SK-N-SH (cell line): ENCODE measurements at regions not wholly inside any gene's neighbourhood (a gene's known extent, or its start where the extent isn't known, plus 50 kb on each side); places are given as distances from the start of the nearest gene placed in this dataset.

Source experiments
- CTCF ChIA-PET: fragments of 300-600, 350-600 bp; formaldehyde crosslinking; extraction: SDS; loops from one replicate; lab custom pipeline; 2021; lab: Yijun Ruan, JAX
- POLR2A ChIA-PET: fragments of 350-600 bp; sonication (Branson Sonifier 250); formaldehyde crosslinking; extraction: SDS; loops from one replicate; lab custom pipeline; 2020; ENCODE audit warnings: antibody characterized with exemption, inconsistent platforms; lab: Yijun Ruan, JAX
- DNase-seq: peaks from one replicate; pipeline ENCODE4 v3.0.0; 2012
- H2AFZ ChIP-seq: fragments of 200-600 bp; sonication (generic); 2 replicates; pipeline ENCODE4 v1.8.1; 2016; ENCODE audit warnings: antibody characterized with exemption, mild to moderate bottlenecking, low read depth
- H3F3A ChIP-seq: fragments of 200-600 bp; sonication (generic); replicated peaks from 2 replicates; pipeline ENCODE3; 2016; ENCODE audit warnings: antibody characterized with exemption, mild to moderate bottlenecking; ENCODE audit not compliant: insufficient read depth
- H3K27ac ChIP-seq, 2 experiments: fragments of 200-500 bp in 1 of 2; fragments of 200-600 bp in 1 of 2; sonication (Bioruptor generic) in 1 of 2; sonication (generic), shearing (Covaris generic) in 1 of 2; 2 replicates each; pipeline versions ENCODE4 v1.5.1 to v1.6.1; 2014 to 2016; ENCODE audit warnings: low read depth in 2 of 2, inconsistent platforms in 1 of 2, low read length in 1 of 2, mild to moderate bottlenecking in 1 of 2, mixed read lengths in 1 of 2
- H3K27me3 ChIP-seq: fragments of 200-600 bp; sonication (generic), shearing (Covaris generic); 2 replicates; pipeline ENCODE4 v1.6.1; 2016; ENCODE audit warnings: mixed run types; ENCODE audit not compliant: insufficient read depth
- H3K36me3 ChIP-seq, 2 experiments: fragments of 200-500 bp in 1 of 2; fragments of 200-600 bp in 1 of 2; sonication (Bioruptor generic) in 1 of 2; sonication (generic) in 1 of 2; replicated peaks in 1 of 2; 2 replicates each; pipeline versions ENCODE3 to v1.5.1; 2014 to 2016; ENCODE audit warnings: low read length in 1 of 2, mild to moderate bottlenecking in 1 of 2; ENCODE audit not compliant: insufficient read depth in 2 of 2, control insufficient read depth in 1 of 2
- H3K4me1 ChIP-seq, 2 experiments: fragments of 200-500 bp in 1 of 2; fragments of 200-600 bp in 1 of 2; sonication (Bioruptor generic) in 1 of 2; sonication (generic), shearing (Covaris generic) in 1 of 2; 2 replicates each; pipeline versions ENCODE4 v1.5.1 to v1.6.1; 2014 to 2016; ENCODE audit warnings: low read depth in 1 of 2, low read length in 1 of 2, mixed run types in 1 of 2; ENCODE audit not compliant: insufficient read depth in 2 of 2, control insufficient read depth in 1 of 2
- H3K4me2 ChIP-seq: fragments of 200-600 bp; sonication (generic), shearing (Covaris generic); 2 replicates; pipeline ENCODE4 v1.6.1; 2017; ENCODE audit warnings: mixed run types
- H3K4me3 ChIP-seq, 2 experiments: fragments of 200-500 bp in 1 of 2; fragments of 200-600 bp in 1 of 2; sonication (Bioruptor generic) in 1 of 2; sonication (generic), shearing (Covaris generic) in 1 of 2; 2 replicates each; pipeline versions ENCODE4 v1.5.1 to v1.8.1; 2014 to 2016; ENCODE audit warnings: low read depth in 2 of 2, inconsistent platforms in 1 of 2, low read length in 1 of 2, mild to moderate bottlenecking in 1 of 2, mixed read lengths in 1 of 2, moderate library complexity in 1 of 2
- H3K79me2 ChIP-seq: fragments of 200-600 bp; sonication (generic); 2 replicates; pipeline ENCODE4 v1.8.1; 2017; ENCODE audit warnings: mild to moderate bottlenecking; ENCODE audit not compliant: insufficient read depth
- H3K9ac ChIP-seq: fragments of 200-600 bp; sonication (generic); 2 replicates; pipeline ENCODE4 v1.6.1; 2017; ENCODE audit warnings: mixed run types
- H3K9me2 ChIP-seq: fragments of 200-600 bp; sonication (generic); 2 replicates; pipeline ENCODE4 v1.6.1; 2017; ENCODE audit warnings: mixed run types
- H3K9me3 ChIP-seq: fragments of 200-600 bp; sonication (generic); 2 replicates; pipeline ENCODE4 v1.6.1; 2017; ENCODE audit warnings: mixed run types, mild to moderate bottlenecking, moderate library complexity
- H4K20me1 ChIP-seq: fragments of 200-600 bp; sonication (generic); 2 replicates; pipeline ENCODE4 v1.6.1; 2017; ENCODE audit warnings: mild to moderate bottlenecking, mixed run types; ENCODE audit not compliant: insufficient read depth
- CHD2 ChIP-seq: fragments of 150-350 bp; IDR thresholded peaks from 2 replicates; pipeline ENCODE4 v1.6.1; 2018; ENCODE audit warnings: low read length; ENCODE audit not compliant: partially characterized antibody
- JUND ChIP-seq: IDR thresholded peaks from 2 replicates; pipeline ENCODE4 v1.4.0; 2012
- RCOR1 ChIP-seq: fragments of 150-350 bp; IDR thresholded peaks from 2 replicates; pipeline ENCODE4 v1.6.1; 2017; ENCODE audit warnings: antibody characterized with exemption, low read length
- RFX5 ChIP-seq: IDR thresholded peaks from 2 replicates; pipeline ENCODE4 v1.6.1; 2012; ENCODE audit warnings: mild to moderate bottlenecking, improper control_type of control experiment, low read length
- YY1 ChIP-seq: IDR thresholded peaks from 2 replicates; pipeline ENCODE4 v1.4.0; 2012; ENCODE audit warnings: low read depth, mild to moderate bottlenecking
- WGBS: methylation state at CpG from one replicate; pipeline ENCODE4 v1.1.6; 2017; ENCODE audit warnings: low lambda C conversion rate; 5-methylcytosine and 5-hydroxymethylcytosine counted together
- TF ChIP-seq, protein P1 (sequence below): IDR thresholded peaks from 2 replicates; pipeline ENCODE4 v1.6.1; 2012; ENCODE audit warnings: mild to moderate bottlenecking, low read depth, low read length, moderate library complexity

DNA sequence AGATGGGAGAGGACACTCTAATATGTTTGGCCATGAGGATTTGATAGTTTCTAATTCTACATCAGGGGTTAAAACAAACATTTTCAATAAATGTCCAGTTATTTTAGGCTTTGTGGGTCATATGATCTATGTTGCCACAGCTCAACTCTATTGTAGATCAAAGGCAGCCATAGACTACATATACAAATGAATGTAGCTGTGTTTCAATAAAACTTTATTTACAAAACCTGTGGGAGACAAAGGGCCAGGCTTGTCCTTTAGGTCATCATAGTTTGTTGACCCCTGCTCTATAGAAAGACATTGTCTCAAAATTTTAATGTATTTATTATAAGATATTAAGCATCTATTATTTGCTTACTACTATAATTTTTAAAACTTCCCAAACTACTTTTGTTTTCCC, 325.4 kb upstream of the MEF2C start (continued):
- TF ChIP-seq, protein P1, sequence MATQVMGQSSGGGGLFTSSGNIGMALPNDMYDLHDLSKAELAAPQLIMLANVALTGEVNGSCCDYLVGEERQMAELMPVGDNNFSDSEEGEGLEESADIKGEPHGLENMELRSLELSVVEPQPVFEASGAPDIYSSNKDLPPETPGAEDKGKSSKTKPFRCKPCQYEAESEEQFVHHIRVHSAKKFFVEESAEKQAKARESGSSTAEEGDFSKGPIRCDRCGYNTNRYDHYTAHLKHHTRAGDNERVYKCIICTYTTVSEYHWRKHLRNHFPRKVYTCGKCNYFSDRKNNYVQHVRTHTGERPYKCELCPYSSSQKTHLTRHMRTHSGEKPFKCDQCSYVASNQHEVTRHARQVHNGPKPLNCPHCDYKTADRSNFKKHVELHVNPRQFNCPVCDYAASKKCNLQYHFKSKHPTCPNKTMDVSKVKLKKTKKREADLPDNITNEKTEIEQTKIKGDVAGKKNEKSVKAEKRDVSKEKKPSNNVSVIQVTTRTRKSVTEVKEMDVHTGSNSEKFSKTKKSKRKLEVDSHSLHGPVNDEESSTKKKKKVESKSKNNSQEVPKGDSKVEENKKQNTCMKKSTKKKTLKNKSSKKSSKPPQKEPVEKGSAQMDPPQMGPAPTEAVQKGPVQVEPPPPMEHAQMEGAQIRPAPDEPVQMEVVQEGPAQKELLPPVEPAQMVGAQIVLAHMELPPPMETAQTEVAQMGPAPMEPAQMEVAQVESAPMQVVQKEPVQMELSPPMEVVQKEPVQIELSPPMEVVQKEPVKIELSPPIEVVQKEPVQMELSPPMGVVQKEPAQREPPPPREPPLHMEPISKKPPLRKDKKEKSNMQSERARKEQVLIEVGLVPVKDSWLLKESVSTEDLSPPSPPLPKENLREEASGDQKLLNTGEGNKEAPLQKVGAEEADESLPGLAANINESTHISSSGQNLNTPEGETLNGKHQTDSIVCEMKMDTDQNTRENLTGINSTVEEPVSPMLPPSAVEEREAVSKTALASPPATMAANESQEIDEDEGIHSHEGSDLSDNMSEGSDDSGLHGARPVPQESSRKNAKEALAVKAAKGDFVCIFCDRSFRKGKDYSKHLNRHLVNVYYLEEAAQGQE: no peak

DNA sequence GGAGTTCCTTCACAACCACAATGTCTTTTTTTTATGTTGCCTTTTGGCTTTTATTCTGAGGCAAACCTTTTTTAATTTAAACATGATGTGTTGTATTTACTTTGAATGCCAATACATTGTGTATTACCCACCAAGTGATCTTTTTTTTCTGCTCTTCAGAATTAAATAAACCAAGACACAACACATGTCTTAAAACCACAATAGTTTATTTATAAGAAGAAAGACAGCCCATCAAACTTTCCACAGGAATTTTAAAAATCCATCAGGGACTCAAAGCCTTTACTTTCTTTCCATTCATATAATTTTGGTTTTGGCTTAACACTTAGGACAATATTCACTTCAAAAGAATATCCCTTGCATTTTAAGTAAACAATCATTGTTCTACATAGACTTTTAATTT, 321.8 kb upstream of the MEF2C start:
- no peak overlapping the region for H3K4me2 ChIP-seq
- no peak overlapping the region for H3K9ac ChIP-seq
- TF ChIP-seq CHD2: no peak
- TF ChIP-seq, all 33 proteins: peak for 0
- H3F3A ChIP-seq: no peaks in the 10 kb centered on the region
- H3K9me2 ChIP-seq: no peaks in the 10 kb centered on the region
- H3K79me2 ChIP-seq: no peaks in the 10 kb centered on the region
- DNase-seq: no peak
- H4K20me1 ChIP-seq: no peaks in the 10 kb centered on the region
- ChIA-PET CTCF (no interaction called here), POLR2A (no interaction called here)
- no peaks in the 10 kb centered on the region; a peak in 1 of 4 replicates for H3K4me1 ChIP-seq
- H3K9me3 ChIP-seq: no peaks in the 10 kb centered on the region
- H3K27ac ChIP-seq: no peak overlapping the region
- H3K36me3 ChIP-seq: no peaks in the 10 kb centered on the region
- H3K27me3 ChIP-seq: no peaks in the 10 kb centered on the region
- no peak overlapping the region for H2AFZ ChIP-seq
- H3K4me3 ChIP-seq: no peak overlapping the region

DNA sequence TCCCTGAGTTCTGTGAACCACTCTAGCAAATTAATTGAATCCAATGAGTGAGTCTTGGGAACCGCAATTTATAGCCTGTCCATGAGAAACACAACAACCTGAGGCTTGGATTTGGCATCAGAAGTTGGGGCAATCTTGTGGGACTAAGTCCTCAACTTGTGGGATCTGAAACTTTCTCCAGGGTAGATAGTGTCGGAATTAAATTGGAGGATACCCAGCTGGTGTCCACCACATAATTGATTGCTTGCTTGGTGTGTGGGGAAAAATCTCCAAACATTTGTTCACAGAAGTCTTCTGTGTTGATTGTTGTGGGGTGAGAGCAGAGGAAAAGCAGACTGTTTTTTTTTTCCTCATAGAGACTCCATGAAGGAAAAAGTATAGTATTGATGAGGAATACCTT, 320.6 kb upstream of the MEF2C start:
- DNase-seq: no peak
- Histone ChIP-seq H3K9me2 (no peaks in the 10 kb centered on the region), H3K9ac (no peak overlapping the region), H3K27me3 (no peaks in the 10 kb centered on the region), H3K36me3 (no peaks in the 10 kb centered on the region), H3K4me1 (no peaks in the 10 kb centered on the region; a peak in 1 of 4 replicates), H3K4me2 (no peak overlapping the region), H4K20me1 (no peaks in the 10 kb centered on the region), H3K9me3 (no peaks in the 10 kb centered on the region), H3K27ac (no peak overlapping the region), H3K79me2 (no peaks in the 10 kb centered on the region), H3F3A (no peaks in the 10 kb centered on the region), H3K4me3 (no peak overlapping the region), H2AFZ (no peak overlapping the region)
- ChIA-PET CTCF (no interaction called here), POLR2A (no interaction called here)
- WGBS: 57% methylated on average over 2 of the region's 2 CpGs
- no peak for TF ChIP-seq RCOR1

DNA sequence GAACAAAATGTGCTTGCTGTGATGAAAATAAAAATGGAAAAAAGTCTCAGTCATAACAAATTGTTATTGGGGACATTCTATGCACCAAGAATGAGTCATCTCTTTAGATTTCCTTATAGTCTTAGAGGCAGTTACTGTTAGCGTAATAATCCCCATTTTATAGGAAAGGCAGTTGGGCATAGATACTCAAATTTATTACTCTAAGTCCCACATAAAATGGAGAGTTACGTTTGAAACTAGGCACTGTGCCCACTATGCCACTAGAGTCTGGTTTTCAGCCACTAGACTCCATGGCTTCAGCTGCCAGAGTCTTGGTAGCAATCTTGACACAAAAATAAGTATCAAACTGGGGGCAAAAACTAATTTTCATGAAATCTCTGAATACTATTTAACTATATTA, 317.9 kb upstream of the MEF2C start:
- 58% methylated on average over 2 of the region's 2 CpGs for WGBS
- no peaks in the 10 kb centered on the region; a peak in 1 of 4 replicates for H3K4me1 ChIP-seq
- DNase-seq: no peak
- H4K20me1 ChIP-seq: no peaks in the 10 kb centered on the region
- H3F3A ChIP-seq: no peaks in the 10 kb centered on the region
- no peaks in the 10 kb centered on the region for H3K27me3 ChIP-seq
- no peaks in the 10 kb centered on the region for H3K79me2 ChIP-seq
- no peak overlapping the region for H3K27ac ChIP-seq
- POLR2A ChIA-PET: no interaction called here
- H3K9ac ChIP-seq: no peak overlapping the region
- H3K9me3 ChIP-seq: no peaks in the 10 kb centered on the region
- H3K4me3 ChIP-seq: no peak overlapping the region
- no peak overlapping the region for H2AFZ ChIP-seq
- no peak for TF ChIP-seq CHD2
- TF ChIP-seq JUND: no peak
- no peak for TF ChIP-seq YY1
- TF ChIP-seq RFX5: no peak
- no peaks in the 10 kb centered on the region for H3K36me3 ChIP-seq
- CTCF ChIA-PET: no interaction called here
- no peak overlapping the region for H3K4me2 ChIP-seq
- H3K9me2 ChIP-seq: no peaks in the 10 kb centered on the region
